AG09319 (cell line): ENCODE measurements at regions not wholly inside any gene's neighbourhood (a gene's known extent, or its start where the extent isn't known, plus 50 kb on each side); places are given as distances from the start of the nearest gene placed in this dataset.

ENCODE experiments used
- DNase-seq: peaks from one replicate; pipeline ENCODE4 v3.0.0-alpha.2; 2010; ENCODE audit warnings: low read depth; ENCODE audit errors: extremely low read depth
- TF ChIP-seq, protein P1 (sequence below): IDR thresholded peaks from 2 replicates; pipeline ENCODE4 v1.5.1; 2011; ENCODE audit warnings: low read depth, mild to moderate bottlenecking, inconsistent platforms, low read length, moderate library complexity

DNA sequence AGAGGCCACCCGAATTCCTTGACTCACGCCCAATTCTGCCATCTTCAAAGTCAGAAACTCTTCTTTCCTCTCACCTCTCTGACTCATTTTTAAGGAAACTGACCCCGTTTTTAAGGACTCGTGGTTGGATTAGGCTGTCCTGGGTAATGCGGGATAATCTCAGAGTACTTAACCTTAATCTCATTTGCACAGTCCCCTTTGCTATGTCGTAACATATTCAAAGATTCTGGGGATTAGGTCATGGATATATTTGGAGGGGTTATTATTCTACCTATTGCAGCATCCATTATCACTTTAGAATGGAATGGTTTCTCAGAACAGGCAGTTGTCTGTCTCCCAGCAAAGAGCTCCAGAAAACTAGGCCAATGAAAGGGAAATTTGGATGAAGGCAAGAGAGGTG lies 80.8 kb upstream of the IL12B start:
- TF ChIP-seq, protein P1, sequence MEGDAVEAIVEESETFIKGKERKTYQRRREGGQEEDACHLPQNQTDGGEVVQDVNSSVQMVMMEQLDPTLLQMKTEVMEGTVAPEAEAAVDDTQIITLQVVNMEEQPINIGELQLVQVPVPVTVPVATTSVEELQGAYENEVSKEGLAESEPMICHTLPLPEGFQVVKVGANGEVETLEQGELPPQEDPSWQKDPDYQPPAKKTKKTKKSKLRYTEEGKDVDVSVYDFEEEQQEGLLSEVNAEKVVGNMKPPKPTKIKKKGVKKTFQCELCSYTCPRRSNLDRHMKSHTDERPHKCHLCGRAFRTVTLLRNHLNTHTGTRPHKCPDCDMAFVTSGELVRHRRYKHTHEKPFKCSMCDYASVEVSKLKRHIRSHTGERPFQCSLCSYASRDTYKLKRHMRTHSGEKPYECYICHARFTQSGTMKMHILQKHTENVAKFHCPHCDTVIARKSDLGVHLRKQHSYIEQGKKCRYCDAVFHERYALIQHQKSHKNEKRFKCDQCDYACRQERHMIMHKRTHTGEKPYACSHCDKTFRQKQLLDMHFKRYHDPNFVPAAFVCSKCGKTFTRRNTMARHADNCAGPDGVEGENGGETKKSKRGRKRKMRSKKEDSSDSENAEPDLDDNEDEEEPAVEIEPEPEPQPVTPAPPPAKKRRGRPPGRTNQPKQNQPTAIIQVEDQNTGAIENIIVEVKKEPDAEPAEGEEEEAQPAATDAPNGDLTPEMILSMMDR: no peak

DNA sequence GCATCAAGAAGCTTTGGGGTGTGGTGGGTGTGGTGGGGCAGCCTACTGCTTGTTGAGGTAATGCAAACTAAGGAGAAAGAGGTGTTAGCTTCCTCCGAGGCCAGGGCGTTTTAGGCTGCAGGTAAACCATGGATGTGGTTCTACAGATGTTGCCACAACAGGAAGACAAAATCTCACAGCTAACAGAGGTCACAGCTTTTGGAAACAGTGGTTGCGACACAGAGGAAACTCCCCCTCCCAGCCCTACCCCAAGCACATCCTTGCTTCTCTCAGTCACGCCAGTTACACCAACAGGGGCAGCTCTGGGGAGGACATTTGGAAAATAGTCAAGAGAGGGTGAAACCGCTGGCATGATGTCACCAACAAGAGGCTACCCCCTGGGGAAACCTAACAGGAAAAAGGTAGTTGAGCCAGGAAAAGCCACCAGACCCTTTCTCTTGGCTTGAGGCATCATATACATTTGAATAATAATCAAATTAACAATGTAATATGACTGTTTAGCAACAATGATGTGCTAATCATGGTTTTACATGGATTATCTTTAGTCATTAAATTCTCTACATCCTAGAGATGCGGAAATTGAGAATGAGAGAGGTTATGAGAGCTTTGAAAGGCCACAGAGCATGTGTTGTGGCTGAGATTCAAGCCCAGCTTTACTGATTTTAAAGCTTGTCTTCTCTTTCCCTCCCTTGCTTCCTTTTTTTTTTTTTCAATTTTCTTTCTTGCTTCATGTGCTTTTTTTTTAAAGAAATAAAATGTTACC lies 82.2 kb upstream of the IL12B start:
- TF ChIP-seq, protein P1: no peak
- no peak for DNase-seq

More for the DNA sequence above, 80.8 kb upstream of the IL12B start:
- DNase-seq: no peak

DNA sequence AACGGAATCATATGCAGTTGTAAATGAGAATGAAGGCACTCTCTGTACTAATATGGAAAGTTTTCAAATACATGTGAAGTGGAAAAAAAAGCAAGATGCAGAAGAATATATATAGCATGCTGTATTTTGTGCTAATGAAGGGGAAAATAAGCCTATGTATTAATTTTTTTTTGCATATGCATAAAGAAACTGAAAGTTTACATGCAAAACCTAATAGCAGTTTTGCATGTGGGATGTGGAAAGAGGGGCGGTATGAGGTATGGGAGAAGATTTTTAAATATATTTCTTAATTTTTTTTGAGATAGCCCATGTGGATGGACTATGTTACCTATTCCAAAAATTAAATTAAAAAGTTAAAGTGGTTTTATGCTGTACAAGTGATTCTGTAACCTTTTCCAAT lies 83.7 kb upstream of the IL12B start:
- DNase-seq: no peak
- TF ChIP-seq, protein P1: no peak

DNA sequence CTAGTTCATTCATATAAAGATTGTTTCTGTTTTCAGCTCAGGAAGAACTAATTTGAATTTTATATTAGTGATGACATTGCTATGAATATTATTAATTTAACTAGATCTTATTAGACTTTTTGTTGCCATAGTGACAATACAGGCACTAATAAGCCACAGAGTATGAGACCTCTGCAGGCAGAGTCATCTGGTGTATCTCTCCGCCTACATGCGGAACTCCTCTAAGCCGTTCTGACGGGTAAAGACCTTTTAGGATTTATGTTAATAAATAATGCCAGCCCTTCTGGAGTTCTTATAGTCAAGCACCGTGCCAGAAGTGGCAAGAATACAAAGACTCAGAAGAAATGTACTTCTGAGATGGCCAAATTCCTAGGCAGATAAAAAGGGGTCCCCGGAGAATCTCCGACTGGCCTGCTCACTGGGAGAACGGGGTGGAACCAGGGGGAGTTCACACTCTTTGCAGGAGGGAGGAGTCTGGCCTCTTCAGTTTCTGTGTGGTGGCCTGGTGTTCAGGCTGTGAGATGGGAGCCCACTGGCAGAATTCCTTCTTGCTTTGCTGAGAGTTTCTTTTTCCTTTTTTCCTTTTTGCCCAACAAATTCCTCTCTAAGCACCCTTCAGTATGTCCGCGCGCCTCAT lies 85.1 kb upstream of the IL12B start:
- TF ChIP-seq, protein P1: no peak
- DNase-seq: no peak

DNA sequence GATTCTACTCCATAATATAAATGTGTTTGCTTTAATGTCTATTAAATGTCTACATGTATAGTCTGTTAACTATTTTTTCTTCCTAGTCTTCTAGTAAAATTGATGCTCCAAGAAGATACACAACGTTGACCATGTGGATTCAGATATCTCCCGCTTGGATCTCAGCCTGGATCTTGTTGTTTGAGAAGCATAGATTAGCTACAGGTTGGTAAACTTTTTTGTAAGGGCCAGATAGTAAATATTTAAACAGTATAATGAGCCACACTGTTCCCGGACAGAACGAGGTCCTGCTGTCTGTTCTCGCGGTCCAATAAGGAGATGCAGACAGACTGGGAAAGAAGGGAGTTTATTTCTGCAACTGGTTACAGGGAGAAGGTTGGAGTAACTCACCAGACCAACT lies 86.2 kb upstream of the IL12B start:
- no peak for DNase-seq

DNA sequence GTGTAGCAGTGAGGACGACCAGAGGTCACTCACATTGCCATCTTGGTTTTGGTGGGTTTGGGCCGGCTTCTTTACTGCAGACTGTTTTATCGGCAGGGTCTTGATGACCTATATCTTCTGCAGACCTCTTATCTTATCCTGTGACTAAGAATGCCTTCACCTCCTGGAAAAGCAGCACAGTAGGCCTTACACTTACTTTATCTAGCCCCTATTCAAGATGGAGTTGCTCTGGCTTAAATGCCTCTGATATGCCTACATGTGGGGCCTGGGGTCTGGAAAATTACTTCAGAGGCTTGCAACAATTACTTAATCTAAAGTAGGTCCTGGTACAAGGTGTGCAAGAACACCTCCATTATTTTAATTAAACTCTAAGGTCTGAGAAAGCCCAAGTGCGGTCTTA lies 86.9 kb upstream of the IL12B start:
- TF ChIP-seq, protein P1: no peak
- no peak for DNase-seq

More for the DNA sequence above, 86.2 kb upstream of the IL12B start:
- TF ChIP-seq, protein P1: no peak

DNA sequence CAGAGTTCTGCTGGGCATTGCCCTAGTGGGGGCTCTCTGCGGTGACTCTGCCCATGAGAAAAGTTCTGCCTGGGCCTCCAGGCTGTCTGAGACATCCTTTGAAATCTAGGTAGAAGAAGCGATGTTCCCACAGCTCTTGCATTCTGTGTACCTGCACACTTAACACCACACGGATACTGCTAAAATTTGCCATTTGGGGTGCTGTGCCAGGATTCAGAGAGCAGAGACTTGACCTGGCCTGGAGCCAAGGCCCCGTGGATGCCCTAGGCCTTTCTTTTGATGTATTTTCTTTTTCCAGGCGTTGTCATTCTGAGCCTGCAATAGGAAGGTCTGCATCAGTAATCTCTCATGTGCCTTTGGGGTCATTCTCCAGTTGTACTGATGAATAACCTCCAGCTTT lies 89.3 kb upstream of the IL12B start:
- DNase-seq: no peak
- TF ChIP-seq, protein P1: no peak
